Choroid plexus epithelial cell (primary cell): ENCODE measurements at regions not wholly inside any gene's neighbourhood (a gene's known extent, or its start where the extent isn't known, plus 50 kb on each side); places are given as distances from the start of the nearest gene placed in this dataset.
"Not testable (repeated sequence)": the region's sequence is repeated elsewhere in the genome, so short reads cannot be mapped to it uniquely, and the experiment has no call there.

Experiments
- DNase-seq: peaks from one replicate; pipeline ENCODE4 v3.0.0-alpha.2; 2010; ENCODE audit warnings: low read depth
- H3K4me3 ChIP-seq: 2 replicates; pipeline ENCODE4 v1.5.1; 2011; ENCODE audit warnings: low read depth, mild to moderate bottlenecking, control low read depth, low read length, moderate library complexity
- CTCF ChIP-seq: conservative IDR thresholded peaks from 2 replicates; pipeline ENCODE4 v1.5.1; 2011; ENCODE audit warnings: low read depth, mild to moderate bottlenecking, control low read depth, inconsistent platforms, low read length, moderate library complexity

GRCh38 chr4:111441687-111442086 is 703.6 kb upstream of the FAM241A start:
- DNase-seq: no peak
- TF ChIP-seq CTCF: no peak
- H3K4me3 ChIP-seq: no peak overlapping the region

GRCh38 chr4:111444836-111445235 is 700.4 kb upstream of the FAM241A start:
- DNase-seq, H3K4me3 ChIP-seq: not testable (repeated sequence)

- no peak for DNase-seq
- no peak overlapping the region for H3K4me3 ChIP-seq
- TF ChIP-seq CTCF: no peak
Observed at GRCh38 chr4:111449657-111450056, 695.6 kb upstream of the FAM241A start.

GRCh38 chr4:111450867-111451266 is 694.4 kb upstream of the FAM241A start:
- no peak for TF ChIP-seq CTCF
- H3K4me3 ChIP-seq: no peak overlapping the region
- DNase-seq: no peak

- DNase-seq: no peak
- TF ChIP-seq CTCF: no peak
- H3K4me3 ChIP-seq: no peak overlapping the region
Observed at GRCh38 chr4:111453216-111453615, 692.0 kb upstream of the FAM241A start.

- H3K4me3 ChIP-seq: no peak overlapping the region
- DNase-seq: peak; percentile 3
- no peak for TF ChIP-seq CTCF
Observed at GRCh38 chr4:111454961-111455360, 690.3 kb upstream of the FAM241A start.

GRCh38 chr4:111464251-111465045 is 680.8 kb upstream of the FAM241A start:
- no peak for TF ChIP-seq CTCF
- peak; percentile 20 for DNase-seq
- H3K4me3 ChIP-seq: no peak overlapping the region
